ENCODE measurements at regions not wholly inside any gene's neighbourhood (a gene's known extent, or its start where the extent isn't known, plus 50 kb on each side); places are given as distances from the start of the nearest gene placed in this dataset.

GRCh38 chrX:45748369-45748774 lies 547.7 kb upstream of the DIPK2B start:
- DNase-seq (ENCODE audit: low read depth in 2 of 2): no peak

- DNase-seq (ENCODE audit: low read depth in 2 of 2): no peak
Observed at GRCh38 chrX:45747905-45748304, 547.2 kb upstream of the DIPK2B start.

- DNase-seq (ENCODE audit: low read depth in 2 of 2): no peak
Observed at GRCh38 chrX:45745479-45745878, 544.8 kb upstream of the DIPK2B start.

DNA sequence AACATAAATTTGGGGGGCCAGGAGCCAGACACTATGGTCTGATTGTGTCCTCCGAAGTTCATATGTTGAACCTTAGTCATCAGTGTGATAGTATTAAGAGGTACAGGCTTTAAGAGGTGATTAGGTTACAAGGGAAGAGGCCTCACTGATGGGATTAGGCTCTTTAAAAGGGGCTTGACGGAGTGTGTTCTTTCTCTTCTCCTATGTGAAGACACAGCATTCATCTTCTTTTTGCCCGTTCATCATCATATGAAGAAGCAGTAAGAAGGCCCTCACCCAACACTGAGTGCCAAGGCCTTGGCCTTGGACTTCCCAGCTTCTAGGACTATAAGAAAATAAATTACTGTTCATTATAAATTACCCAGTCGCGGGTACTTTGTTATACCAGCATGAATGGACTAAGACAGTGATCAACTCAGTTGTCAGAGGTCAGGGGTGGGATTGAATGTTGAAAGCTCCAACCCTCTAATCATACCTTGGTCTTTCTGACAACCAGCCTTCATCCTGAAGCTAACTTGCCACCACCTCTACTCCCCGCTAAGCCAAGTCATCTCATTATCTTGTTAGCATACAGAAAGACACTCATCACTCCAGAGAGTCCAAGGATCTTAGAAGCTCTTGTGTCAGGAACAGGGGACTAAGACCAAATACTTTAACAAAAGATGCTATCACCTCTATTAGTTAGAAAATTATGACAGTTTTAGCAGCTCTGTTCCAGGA lies 543.4 kb upstream of the DIPK2B start:
- no peak for DNase-seq (ENCODE audit: low read depth in 2 of 2)

DNA sequence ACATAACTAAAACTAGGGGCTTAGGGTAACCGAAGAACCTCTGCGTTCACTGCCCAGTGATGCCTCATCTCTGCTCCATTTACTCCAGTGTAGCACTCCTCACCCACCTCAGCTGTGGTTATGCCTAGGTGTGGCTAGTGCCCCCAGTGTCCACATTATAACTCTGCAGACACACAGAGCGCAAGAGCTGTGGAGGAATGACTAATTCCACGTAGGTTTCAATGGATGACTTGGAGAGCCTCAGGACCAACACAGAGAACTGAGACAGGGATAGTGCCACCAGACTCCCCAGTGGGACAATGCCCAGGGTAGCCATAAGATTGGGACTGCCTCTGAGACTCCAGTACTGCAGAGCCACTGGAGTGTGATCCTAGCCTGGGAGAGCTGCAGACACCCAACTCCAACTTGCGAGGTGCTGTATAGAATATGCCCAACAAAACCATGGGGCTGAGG lies 542.4 kb upstream of the DIPK2B start:
- DNase-seq (ENCODE audit: low read depth in 2 of 2): no peak

DNA sequence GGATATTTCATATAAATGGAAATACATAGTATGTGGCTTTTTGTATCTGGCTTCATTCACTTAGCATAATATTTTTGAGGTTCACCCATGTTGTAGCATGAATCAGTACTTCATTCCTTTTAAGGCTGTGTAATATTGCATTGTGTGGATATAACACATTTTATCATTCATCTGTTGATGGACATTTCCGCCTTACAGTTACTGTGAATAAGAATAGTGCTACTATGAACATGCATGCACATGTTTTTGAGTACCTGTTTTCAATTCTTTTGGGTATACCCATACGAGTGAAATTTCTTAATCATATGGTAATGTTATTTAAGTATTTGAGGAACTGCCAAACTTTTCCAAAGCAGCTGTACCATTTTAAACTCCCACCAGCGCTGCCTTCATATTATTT lies 539.6 kb upstream of the DIPK2B start:
- DNase-seq (ENCODE audit: low read depth in 2 of 2): no peak

GRCh38 chrX:45735571-45735970 lies 534.9 kb upstream of the DIPK2B start:
- no peak for DNase-seq (ENCODE audit: low read depth in 2 of 2)

GRCh38 chrX:45731448-45731847 lies 530.8 kb upstream of the DIPK2B start:
- no peak for DNase-seq (ENCODE audit: low read depth in 2 of 2)

GRCh38 chrX:45727761-45728160 lies 527.1 kb upstream of the DIPK2B start:
- no peak for DNase-seq (ENCODE audit: low read depth in 2 of 2)

GRCh38 chrX:45722471-45722870 lies 521.8 kb upstream of the DIPK2B start:
- no peak for DNase-seq (ENCODE audit: low read depth in 2 of 2)

GRCh38 chrX:45719751-45720501 lies 519.2 kb upstream of the DIPK2B start:
- no peak for DNase-seq (ENCODE audit: low read depth in 2 of 2)

DNA sequence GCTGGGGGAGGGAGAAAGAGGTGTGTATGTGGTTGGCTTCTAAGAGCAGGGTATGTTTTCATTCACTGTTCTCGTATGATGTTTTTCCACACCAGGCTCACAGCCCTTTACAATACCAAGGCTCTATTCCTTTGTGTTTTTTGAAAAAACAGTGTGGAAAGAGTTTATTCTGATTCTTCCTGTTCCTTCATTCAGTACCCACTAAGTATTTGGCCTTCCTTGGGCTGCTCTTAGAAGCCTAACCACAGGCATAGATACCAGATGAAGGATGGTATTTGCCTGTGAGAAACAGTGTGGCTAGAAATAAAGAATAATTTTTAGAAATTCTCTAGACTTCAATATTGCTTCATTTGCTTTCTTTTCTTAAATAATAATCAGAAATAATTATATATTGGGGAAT lies 518.0 kb upstream of the DIPK2B start:
- DNase-seq (ENCODE audit: low read depth in 2 of 2): no peak

GRCh38 chrX:45716750-45717149 lies 516.1 kb upstream of the DIPK2B start:
- no peak for DNase-seq (ENCODE audit: low read depth in 2 of 2)

DNA sequence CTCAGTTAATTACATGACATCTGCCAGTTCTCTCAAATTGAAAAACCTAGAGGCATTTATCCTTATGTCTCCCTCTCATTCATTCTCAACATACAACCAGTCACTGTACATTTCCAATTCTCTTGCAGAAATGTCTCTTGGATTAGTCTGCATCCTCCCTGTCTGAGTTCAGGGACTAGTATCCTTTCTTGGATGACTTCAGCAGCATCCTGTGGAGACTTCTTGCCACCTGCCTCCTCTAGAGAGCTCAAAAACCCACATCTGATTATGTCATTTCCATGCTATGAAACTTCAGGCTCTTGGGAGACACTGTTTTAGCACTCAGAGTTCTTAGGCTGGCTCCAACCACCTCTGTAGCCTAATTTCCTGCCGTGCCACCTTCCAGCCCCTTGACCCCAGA lies 515.1 kb upstream of the DIPK2B start:
- no peak for DNase-seq (ENCODE audit: low read depth in 2 of 2)

- DNase-seq (ENCODE audit: low read depth in 2 of 2): no peak
Observed at GRCh38 chrX:45714866-45715265, 514.2 kb upstream of the DIPK2B start.

DNA sequence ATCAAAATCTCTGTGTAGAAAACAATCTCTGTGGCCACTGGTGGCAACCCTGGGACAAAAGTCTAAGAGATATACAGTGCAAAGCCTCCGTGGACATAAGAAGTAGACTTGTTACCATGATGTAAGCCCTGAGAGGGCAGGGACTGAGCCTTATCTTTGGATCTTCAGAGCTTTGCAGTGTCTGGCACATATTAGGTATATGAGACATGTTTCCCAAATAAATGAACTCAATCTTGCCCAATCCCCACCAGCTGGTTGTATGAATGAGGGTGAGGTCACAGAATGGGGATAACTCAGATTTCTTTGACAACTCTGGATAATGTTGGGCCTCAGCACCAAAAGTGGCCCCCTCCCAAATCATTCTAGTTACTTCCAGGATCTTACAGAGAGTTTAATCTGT lies 511.4 kb upstream of the DIPK2B start:
- DNase-seq (ENCODE audit: low read depth in 2 of 2): no peak

DNA sequence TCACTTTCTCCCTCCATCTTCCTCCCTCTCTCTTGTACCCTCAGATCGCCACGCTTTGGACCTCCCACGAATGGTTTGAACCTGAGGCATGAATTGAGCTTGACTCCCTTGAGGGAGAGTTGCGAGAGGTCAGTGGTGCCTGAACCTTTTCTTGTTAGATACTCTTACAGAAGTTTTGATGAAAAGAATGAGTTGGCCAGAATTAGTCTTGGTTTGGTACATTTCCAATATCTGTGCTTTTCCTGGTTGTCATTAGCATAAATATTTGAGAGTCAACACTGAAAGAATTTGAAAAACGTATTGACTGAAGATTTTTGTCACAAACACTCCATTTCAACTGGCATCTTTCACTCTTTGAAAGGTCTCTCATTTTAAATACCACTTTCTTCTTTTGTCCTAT lies 510.6 kb upstream of the DIPK2B start:
- no peak for DNase-seq (ENCODE audit: low read depth in 2 of 2)

- peak; percentile 48 to 67 for DNase-seq (ENCODE audit: low read depth in 2 of 2)
Observed at GRCh38 chrX:45710081-45710801, 509.6 kb upstream of the DIPK2B start.

DNA sequence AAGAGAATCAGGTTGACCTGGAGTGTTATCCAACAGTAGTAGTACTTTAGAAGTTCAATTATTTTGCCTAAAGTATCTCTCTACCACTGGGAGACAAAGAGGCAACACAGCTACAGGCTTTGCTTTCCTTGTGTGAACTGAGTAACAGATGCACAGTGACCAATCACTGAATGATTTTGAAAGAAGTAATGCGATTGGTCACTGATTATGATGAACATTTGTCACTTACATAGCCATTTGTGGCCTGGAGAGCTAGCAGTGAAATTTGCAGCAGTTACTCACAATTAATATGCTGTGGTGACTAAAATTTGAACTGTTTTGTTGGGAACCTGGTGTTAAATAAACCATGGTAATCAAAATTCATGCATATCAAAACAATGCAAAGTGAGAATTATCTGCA lies 508.7 kb upstream of the DIPK2B start:
- DNase-seq (ENCODE audit: low read depth in 2 of 2): no peak

- DNase-seq (ENCODE audit: low read depth in 2 of 2): no peak
Observed at GRCh38 chrX:45699158-45699557, 498.5 kb upstream of the DIPK2B start.

DNA sequence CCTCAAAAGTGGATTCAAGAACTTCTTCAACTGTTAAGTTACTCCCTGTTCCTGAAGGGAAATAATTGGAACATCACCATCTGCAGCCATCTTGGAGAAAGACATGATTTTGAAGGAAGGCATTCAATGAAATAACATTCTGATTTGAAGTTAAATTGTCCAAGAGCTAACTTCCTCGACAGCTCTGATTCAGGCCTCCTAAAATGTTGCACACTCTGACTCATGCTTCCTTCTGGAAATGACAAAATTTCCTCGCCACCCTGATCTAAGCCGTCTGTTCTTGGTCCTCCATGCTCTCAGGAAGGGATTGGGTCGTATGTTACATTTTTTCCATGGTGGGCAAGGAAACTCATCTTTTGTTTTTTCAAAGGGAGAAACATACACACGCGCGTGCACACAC lies 496.9 kb upstream of the DIPK2B start:
- DNase-seq (ENCODE audit: low read depth in 2 of 2): no peak

DNA sequence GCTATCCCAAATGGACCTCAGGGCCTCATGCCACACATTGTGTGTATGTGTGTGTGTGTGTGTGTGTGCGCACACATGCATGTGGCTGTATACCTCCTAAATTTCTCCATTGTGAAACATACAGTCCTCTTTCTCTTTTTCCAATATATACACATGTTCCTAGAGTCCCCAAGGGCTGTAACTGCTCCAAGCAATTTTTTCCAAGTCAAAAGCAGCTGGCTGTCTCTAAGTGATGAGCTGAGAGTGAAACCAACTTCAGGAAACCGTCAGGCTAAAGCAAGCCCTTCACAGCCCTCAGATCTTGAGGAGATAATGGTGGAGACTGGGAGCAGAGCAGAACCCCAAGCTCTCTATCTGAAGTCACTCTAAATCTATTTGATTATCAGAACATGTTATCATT lies 496.1 kb upstream of the DIPK2B start:
- no peak for DNase-seq (ENCODE audit: low read depth in 2 of 2)

GRCh38 chrX:45689971-45690370 lies 489.3 kb upstream of the DIPK2B start:
- DNase-seq (ENCODE audit: low read depth in 2 of 2): no peak

All from stimulated activated CD4-positive, alpha-beta T cell treated with anti-CD3 and anti-CD28 coated beads, Interleukin-15, amount 100 ng/mL, for 48 hours (primary cell).